H1 (cell line): ENCODE measurements at regions not wholly inside any gene's neighbourhood (a gene's known extent, or its start where the extent isn't known, plus 50 kb on each side); places are given as distances from the start of the nearest gene placed in this dataset.

ENCODE experiments used
- CTCF ChIA-PET: fragments of 300-600 bp; sonication (Branson Sonifier 250); formaldehyde crosslinking; loops from one replicate; lab custom pipeline; 2021; ENCODE audit not compliant: partially characterized antibody; lab: Charles Lee
- POLR2A ChIA-PET: fragments of 300-600 bp; sonication (Branson Sonifier 250); formaldehyde crosslinking; loops from one replicate; lab custom pipeline; 2021; ENCODE audit warnings: inconsistent platforms; ENCODE audit not compliant: partially characterized antibody; lab: Charles Lee
- DNase-seq, 2 experiments: peaks; one replicate each; pipeline versions ENCODE4 v3.0.0 to v3.0.0-alpha.2; 2010 to 2022; ENCODE audit warnings: low spot score in 2 of 2, low read depth in 1 of 2, mixed read lengths in 1 of 2
- FAIRE-seq: peaks from 2 replicates; lab custom pipeline; 2011; peaks lifted over from hg19 to GRCh38; lab: Jason Lieb, UNC
- H2AFZ ChIP-seq: 2 replicates; pipeline ENCODE4 v1.8.1; 2012; ENCODE audit warnings: low read length, inconsistent platforms
- H2AK5ac ChIP-seq: 2 replicates; pipeline ENCODE4 v1.6.1; 2013; ENCODE audit warnings: low read depth, low read length
- H2BK120ac ChIP-seq: replicated peaks from 2 replicates; pipeline ENCODE3; 2013; ENCODE audit warnings: low read depth, low read length, inconsistent platforms
- H2BK12ac ChIP-seq: 2 replicates; pipeline ENCODE4 v1.6.1; 2013; ENCODE audit warnings: low read depth, low read length
- H2BK15ac ChIP-seq: 2 replicates; pipeline ENCODE4 v1.6.1; 2013; ENCODE audit warnings: low read length
- H2BK20ac ChIP-seq: 2 replicates; pipeline ENCODE4 v1.6.1; 2013; ENCODE audit warnings: low read length
- H2BK5ac ChIP-seq: 2 replicates; pipeline ENCODE4 v1.6.1; 2013; ENCODE audit warnings: low read depth, low read length
- H3K14ac ChIP-seq: 2 replicates; pipeline ENCODE4 v1.6.1; 2013; ENCODE audit warnings: inconsistent platforms; ENCODE audit not compliant: insufficient read length
- H3K18ac ChIP-seq: 2 replicates; pipeline ENCODE4 v1.6.1; 2013; ENCODE audit warnings: low read length; ENCODE audit errors: extremely low read depth
- H3K23ac ChIP-seq: 2 replicates; pipeline ENCODE4 v1.6.1; 2013; ENCODE audit warnings: inconsistent platforms; ENCODE audit not compliant: insufficient read length
- H3K23me2 ChIP-seq: 2 replicates; pipeline ENCODE4 v1.6.1; 2013; ENCODE audit warnings: low read depth, low read length
- H3K27ac ChIP-seq: 2 replicates; pipeline ENCODE4 v1.6.1; 2011; ENCODE audit warnings: low read depth, low read length, inconsistent platforms
- H3K27me3 ChIP-seq, 4 experiments: replicated peaks in 1 of 4; 1 replicate in 1 of 4; 2 replicates in 3 of 4; pipeline versions ENCODE4 v1.6.1 to v1.8.1; 2011 to 2013; ENCODE audit warnings: low read length in 3 of 4, mild to moderate bottlenecking in 3 of 4, inconsistent platforms in 2 of 4, mixed read lengths in 2 of 4, moderate library complexity in 1 of 4; ENCODE audit not compliant: control insufficient read depth in 3 of 4, insufficient read depth in 3 of 4; ENCODE audit errors: extremely low read depth in 1 of 4
- H3K36me3 ChIP-seq, 4 experiments: 2 replicates each; pipeline versions ENCODE4 v1.6.1 to v1.8.1; 2011 to 2013; ENCODE audit warnings: mild to moderate bottlenecking in 4 of 4, low read length in 3 of 4, moderate library complexity in 2 of 4, control low read depth in 1 of 4, inconsistent platforms in 1 of 4; ENCODE audit not compliant: insufficient read depth in 4 of 4, control insufficient read depth in 2 of 4
- H3K4ac ChIP-seq: replicated peaks from 2 replicates; pipeline ENCODE3; 2013; ENCODE audit warnings: low read length, low read depth, mixed read lengths, inconsistent platforms; ENCODE audit not compliant: insufficient read length
- H3K4me1 ChIP-seq, 4 experiments: replicated peaks in 1 of 4; 1 replicate in 1 of 4; 2 replicates in 3 of 4; pipeline versions ENCODE4 v1.6.1 to v1.8.1; 2011 to 2013; ENCODE audit warnings: low read length in 3 of 4, inconsistent platforms in 2 of 4, mixed read lengths in 1 of 4; ENCODE audit not compliant: insufficient read depth in 4 of 4, control insufficient read depth in 3 of 4
- H3K4me2 ChIP-seq, 2 experiments: 2 replicates each; pipeline versions ENCODE4 v1.6.1 to v1.8.1; 2011 to 2013; ENCODE audit warnings: low read depth in 2 of 2, low read length in 2 of 2, control low read depth in 1 of 2, inconsistent platforms in 1 of 2, mild to moderate bottlenecking in 1 of 2; ENCODE audit not compliant: insufficient read depth in 1 of 2
- H3K4me3 ChIP-seq, 4 experiments: fragments of 200-600, 300-600 bp in 1 of 4; sonication (generic), shearing (Covaris generic), sonication (Bioruptor Twin) in 1 of 4; 2 replicates each; pipeline versions ENCODE4 v1.5.1 to v1.8.1; 2011 to 2016; ENCODE audit warnings: low read length in 4 of 4, low read depth in 3 of 4, control low read depth in 2 of 4, inconsistent platforms in 2 of 4, mild to moderate bottlenecking in 2 of 4, mixed read lengths in 1 of 4, moderate library complexity in 1 of 4; ENCODE audit not compliant: insufficient read depth in 2 of 4; ENCODE audit errors: extremely low read depth in 1 of 4
- H3K56ac ChIP-seq: replicated peaks from 2 replicates; pipeline ENCODE3; 2013; ENCODE audit warnings: low read depth, mild to moderate bottlenecking, mixed read lengths, low read length, inconsistent platforms; ENCODE audit not compliant: insufficient read length
- H3K79me1 ChIP-seq: 2 replicates; pipeline ENCODE4 v1.6.1; 2013; ENCODE audit warnings: low read depth, low read length, control low read depth
- H3K79me2 ChIP-seq, 2 experiments: 2 replicates each; pipeline versions ENCODE4 v1.6.1 to v1.8.1; 2012 to 2013; ENCODE audit warnings: low read length in 2 of 2, mild to moderate bottlenecking in 2 of 2, inconsistent platforms in 1 of 2; ENCODE audit not compliant: insufficient read depth in 2 of 2, control insufficient read depth in 1 of 2
- H3K9ac ChIP-seq, 4 experiments: replicated peaks in 1 of 4; 1 replicate in 1 of 4; 2 replicates in 3 of 4; pipeline versions ENCODE4 v1.6.1 to v1.8.1; 2011 to 2013; ENCODE audit warnings: low read depth in 3 of 4, low read length in 3 of 4, control low read depth in 2 of 4, mild to moderate bottlenecking in 2 of 4, moderate library complexity in 2 of 4, inconsistent platforms in 1 of 4; ENCODE audit errors: extremely low read depth in 1 of 4
- H3K9me3 ChIP-seq, 2 experiments: 2 replicates each; pipeline versions ENCODE4 v1.6.1 to v1.8.1; 2012 to 2013; ENCODE audit warnings: mild to moderate bottlenecking in 2 of 2, moderate library complexity in 2 of 2, control low read depth in 1 of 2, inconsistent platforms in 1 of 2, low read depth in 1 of 2, low read length in 1 of 2, mixed read lengths in 1 of 2; ENCODE audit not compliant: insufficient read depth in 2 of 2
- H4K20me1 ChIP-seq, 2 experiments: replicated peaks in 1 of 2; 2 replicates each; pipeline versions ENCODE3 to v1.8.1; 2011 to 2013; ENCODE audit warnings: inconsistent platforms in 2 of 2, low read length in 2 of 2, mild to moderate bottlenecking in 1 of 2; ENCODE audit not compliant: insufficient read depth in 2 of 2, control insufficient read depth in 1 of 2
- H4K5ac ChIP-seq: 2 replicates; pipeline ENCODE4 v1.6.1; 2013; ENCODE audit warnings: low read length, low read depth, mixed read lengths, inconsistent platforms; ENCODE audit not compliant: insufficient read length
- H4K8ac ChIP-seq: 2 replicates; pipeline ENCODE4 v1.8.0; 2013; ENCODE audit warnings: mild to moderate bottlenecking, moderate library complexity, low read length, inconsistent platforms; ENCODE audit not compliant: insufficient read depth; ENCODE audit errors: extremely low read depth
- H4K91ac ChIP-seq: replicated peaks from 2 replicates; pipeline ENCODE3; 2013; ENCODE audit warnings: low read length, mixed read lengths, inconsistent platforms; ENCODE audit not compliant: insufficient read length
- EP300 ChIP-seq, 2 experiments: IDR thresholded peaks; 1 replicate in 1 of 2; 2 replicates in 1 of 2; pipeline ENCODE4 v1.6.1; 2011 to 2012; ENCODE audit warnings: low read depth in 2 of 2, low read length in 2 of 2, mild to moderate bottlenecking in 2 of 2, borderline replicate concordance in 1 of 2, inconsistent platforms in 1 of 2, moderate library complexity in 1 of 2
- EZH2 ChIP-seq: fragments of 200-600 bp; sonication (generic); IDR thresholded peaks from 2 replicates; pipeline ENCODE4 v1.7.1; 2012; ENCODE audit warnings: low read depth, mild to moderate bottlenecking, moderate library complexity, low read length, inconsistent platforms; ENCODE audit not compliant: severe bottlenecking
- HDAC6 ChIP-seq: IDR thresholded peaks from one replicate; pipeline ENCODE4 v1.7.1; 2012; ENCODE audit warnings: low read depth, mild to moderate bottlenecking, inconsistent platforms, low read length, moderate library complexity
- PHF8 ChIP-seq: fragments of 200-600 bp; sonication (generic); conservative IDR thresholded peaks from 2 replicates; pipeline ENCODE4 v1.7.1; 2012; ENCODE audit warnings: low read depth, mild to moderate bottlenecking, inconsistent platforms, low read length, moderate library complexity
- POLR2AphosphoS5 ChIP-seq: IDR thresholded peaks from 2 replicates; pipeline ENCODE4 v1.6.1; 2011; ENCODE audit warnings: low read depth, low read length
- SRF ChIP-seq: IDR thresholded peaks from 2 replicates; pipeline ENCODE4 v1.6.1; 2011; ENCODE audit warnings: mild to moderate bottlenecking, low read depth, low read length, moderate library complexity
- TCF12 ChIP-seq: IDR thresholded peaks from 2 replicates; pipeline ENCODE4 v1.6.1; 2011; ENCODE audit warnings: low read depth, mild to moderate bottlenecking, low read length
- whole genome bisulfite sequencing, 2 experiments: shearing (Covaris generic) in 1 of 2; methylation state at CpG; one replicate each; pipeline versions ENCODE4 v1.1.6 to v1.1.7; 2013 to 2015; ENCODE audit warnings: low lambda C conversion rate in 2 of 2, mixed read lengths in 2 of 2, inconsistent platforms in 1 of 2, low coverage in 1 of 2, missing lambda C conversion rate in 1 of 2; ENCODE audit not compliant: insufficient replicate concordance in 2 of 2, insufficient coverage in 1 of 2, insufficient read length in 1 of 2; ENCODE audit errors: extremely low coverage in 1 of 2, missing lambda C conversion rate in 1 of 2; 5-methylcytosine and 5-hydroxymethylcytosine counted together
- TF ChIP-seq, protein P1 (sequence below), 3 experiments: IDR thresholded peaks; 1 replicate in 2 of 3; 2 replicates in 1 of 3; pipeline versions ENCODE4 v1.5.1 to v1.6.1; 2011; ENCODE audit warnings: low read length in 3 of 3, mild to moderate bottlenecking in 3 of 3, inconsistent platforms in 2 of 3, low read depth in 1 of 3, moderate library complexity in 1 of 3; ENCODE audit not compliant: insufficient read depth in 1 of 3; ENCODE audit errors: control extremely low read depth in 1 of 3
- TF ChIP-seq, protein P2 (sequence below): IDR thresholded peaks from 2 replicates; pipeline ENCODE4 v1.6.1; 2012; ENCODE audit warnings: inconsistent platforms

DNA sequence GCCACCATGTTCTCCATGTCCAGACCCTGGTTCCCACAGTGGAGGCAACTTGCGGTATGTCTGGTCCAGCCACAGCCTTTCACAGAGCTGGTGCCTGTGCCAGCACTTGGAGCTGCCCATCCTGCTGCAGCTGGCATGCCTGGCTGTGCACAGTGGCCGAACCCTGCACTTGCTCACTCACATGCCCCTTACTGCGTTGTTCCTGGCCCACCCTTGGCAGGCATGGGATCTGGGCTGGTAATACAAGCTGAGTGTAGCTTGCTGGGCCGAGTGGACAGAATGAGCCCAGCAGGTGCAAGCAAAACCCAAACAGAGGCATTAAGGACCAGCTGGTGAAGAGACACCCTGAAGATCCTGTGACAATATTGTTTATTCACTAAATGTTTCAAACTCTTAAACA is 583.9 kb upstream of the SLITRK6 start:
- TF ChIP-seq PHF8, result no peak
- TF ChIP-seq TCF12, result no peak
- TF ChIP-seq, protein P1, sequence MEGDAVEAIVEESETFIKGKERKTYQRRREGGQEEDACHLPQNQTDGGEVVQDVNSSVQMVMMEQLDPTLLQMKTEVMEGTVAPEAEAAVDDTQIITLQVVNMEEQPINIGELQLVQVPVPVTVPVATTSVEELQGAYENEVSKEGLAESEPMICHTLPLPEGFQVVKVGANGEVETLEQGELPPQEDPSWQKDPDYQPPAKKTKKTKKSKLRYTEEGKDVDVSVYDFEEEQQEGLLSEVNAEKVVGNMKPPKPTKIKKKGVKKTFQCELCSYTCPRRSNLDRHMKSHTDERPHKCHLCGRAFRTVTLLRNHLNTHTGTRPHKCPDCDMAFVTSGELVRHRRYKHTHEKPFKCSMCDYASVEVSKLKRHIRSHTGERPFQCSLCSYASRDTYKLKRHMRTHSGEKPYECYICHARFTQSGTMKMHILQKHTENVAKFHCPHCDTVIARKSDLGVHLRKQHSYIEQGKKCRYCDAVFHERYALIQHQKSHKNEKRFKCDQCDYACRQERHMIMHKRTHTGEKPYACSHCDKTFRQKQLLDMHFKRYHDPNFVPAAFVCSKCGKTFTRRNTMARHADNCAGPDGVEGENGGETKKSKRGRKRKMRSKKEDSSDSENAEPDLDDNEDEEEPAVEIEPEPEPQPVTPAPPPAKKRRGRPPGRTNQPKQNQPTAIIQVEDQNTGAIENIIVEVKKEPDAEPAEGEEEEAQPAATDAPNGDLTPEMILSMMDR (IDR thresholded peaks at IDR 0.05; ENCODE audit: control extremely low read depth in 1 of 3, insufficient read depth in 1 of 3, low read depth in 1 of 3, low read length in 3 of 3), result no peak
- no peak for TF ChIP-seq POLR2AphosphoS5
- TF ChIP-seq, protein P2, sequence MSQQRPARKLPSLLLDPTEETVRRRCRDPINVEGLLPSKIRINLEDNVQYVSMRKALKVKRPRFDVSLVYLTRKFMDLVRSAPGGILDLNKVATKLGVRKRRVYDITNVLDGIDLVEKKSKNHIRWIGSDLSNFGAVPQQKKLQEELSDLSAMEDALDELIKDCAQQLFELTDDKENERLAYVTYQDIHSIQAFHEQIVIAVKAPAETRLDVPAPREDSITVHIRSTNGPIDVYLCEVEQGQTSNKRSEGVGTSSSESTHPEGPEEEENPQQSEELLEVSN, result no peak
- no peak for TF ChIP-seq SRF
- no peak for TF ChIP-seq HDAC6
- TF ChIP-seq EZH2, result no peak
- TF ChIP-seq EP300 (IDR thresholded peaks at IDR 0.05; ENCODE audit: borderline replicate concordance in 1 of 2, low read depth in 2 of 2, low read length in 2 of 2), result no peak
- DNase-seq (no peak), FAIRE-seq (no peak)
- Histone ChIP-seq H4K8ac (no peak overlapping the region), H2BK20ac (no peak overlapping the region), H3K23ac (no peak overlapping the region), H2AK5ac (no peak overlapping the region), H3K9me3 (no peaks in the 10 kb centered on the region), H3K4me2 (no peak overlapping the region), H3K4ac (no peak overlapping the region), H3K79me2 (no peaks in the 10 kb centered on the region), H3K27me3 (no peaks in the 10 kb centered on the region), H2BK15ac (no peak overlapping the region), H3K36me3 (no peaks in the 10 kb centered on the region), H4K5ac (no peak overlapping the region), H2BK5ac (no peak overlapping the region), H2BK120ac (no peak overlapping the region), H3K9ac (peak overlapping the region in 1 of 4 experiments; percentile 18; a peak in 1 of 7 replicates), H4K20me1 (no peaks in the 10 kb centered on the region), H3K56ac (no peak overlapping the region), H3K23me2 (no peaks in the 10 kb centered on the region), H3K27ac (no peak overlapping the region), H3K18ac (no peak overlapping the region), H3K79me1 (no peaks in the 10 kb centered on the region), H2AFZ (no peak overlapping the region), H3K4me1 (no peaks in the 10 kb centered on the region), H3K4me3 (no peak overlapping the region), H4K91ac (no peak overlapping the region), H3K14ac (no peak overlapping the region), H2BK12ac (no peak overlapping the region)
- ChIA-PET POLR2A (no interaction called here), CTCF (no interaction called here)
- WGBS, 2 experiments, result 100% methylated on average over 4 of the region's 4 CpGs; no CpG with 5 or more reads in 1 of the 2 experiments
